OCI-LY1 (cell line): ENCODE measurements at regions not wholly inside any gene's neighbourhood (a gene's known extent, or its start where the extent isn't known, plus 50 kb on each side); places are given as distances from the start of the nearest gene placed in this dataset.

ENCODE experiments used
- EZH2 ChIP-seq: fragments of 200-600 bp; sonication (generic), shearing (Covaris generic); IDR thresholded peaks from 2 replicates; pipeline ENCODE4 v1.8.0; 2017; ENCODE audit warnings: borderline replicate concordance, mixed run types, mild to moderate bottlenecking, antibody characterized with exemption, low read length, moderate library complexity, mixed read lengths
- TF ChIP-seq, protein P1 (sequence below): fragments of 200-600 bp; sonication (generic), shearing (Covaris generic); IDR thresholded peaks from 2 replicates; pipeline ENCODE4 v1.5.1; 2017; ENCODE audit warnings: mild to moderate bottlenecking, antibody characterized with exemption, low read length, moderate library complexity, mixed read lengths

DNA sequence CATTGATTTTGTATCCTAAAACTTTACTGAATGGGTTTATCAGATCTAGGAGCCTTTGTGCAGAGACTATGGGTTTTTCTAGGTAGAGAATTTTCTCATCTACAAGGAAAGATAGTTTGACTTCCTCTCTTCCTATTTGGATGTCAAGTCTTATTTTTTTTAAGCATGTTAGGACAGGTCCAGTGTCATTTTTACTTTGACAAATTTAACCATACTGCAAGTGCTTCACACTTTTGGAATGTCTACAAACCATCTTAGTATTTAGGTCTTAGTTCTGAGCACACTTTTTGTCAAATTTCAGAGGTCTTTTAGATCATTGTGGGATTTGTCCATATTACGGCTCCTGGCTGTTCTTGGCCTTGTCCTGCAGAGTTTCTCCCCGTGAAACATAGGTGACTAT is 715.2 kb upstream of the RAG2 start:
- TF ChIP-seq, protein P1, sequence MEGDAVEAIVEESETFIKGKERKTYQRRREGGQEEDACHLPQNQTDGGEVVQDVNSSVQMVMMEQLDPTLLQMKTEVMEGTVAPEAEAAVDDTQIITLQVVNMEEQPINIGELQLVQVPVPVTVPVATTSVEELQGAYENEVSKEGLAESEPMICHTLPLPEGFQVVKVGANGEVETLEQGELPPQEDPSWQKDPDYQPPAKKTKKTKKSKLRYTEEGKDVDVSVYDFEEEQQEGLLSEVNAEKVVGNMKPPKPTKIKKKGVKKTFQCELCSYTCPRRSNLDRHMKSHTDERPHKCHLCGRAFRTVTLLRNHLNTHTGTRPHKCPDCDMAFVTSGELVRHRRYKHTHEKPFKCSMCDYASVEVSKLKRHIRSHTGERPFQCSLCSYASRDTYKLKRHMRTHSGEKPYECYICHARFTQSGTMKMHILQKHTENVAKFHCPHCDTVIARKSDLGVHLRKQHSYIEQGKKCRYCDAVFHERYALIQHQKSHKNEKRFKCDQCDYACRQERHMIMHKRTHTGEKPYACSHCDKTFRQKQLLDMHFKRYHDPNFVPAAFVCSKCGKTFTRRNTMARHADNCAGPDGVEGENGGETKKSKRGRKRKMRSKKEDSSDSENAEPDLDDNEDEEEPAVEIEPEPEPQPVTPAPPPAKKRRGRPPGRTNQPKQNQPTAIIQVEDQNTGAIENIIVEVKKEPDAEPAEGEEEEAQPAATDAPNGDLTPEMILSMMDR: no peak
- no peak for TF ChIP-seq EZH2
